GM12878 (cell line): ENCODE measurements at regions not wholly inside any gene's neighbourhood (a gene's known extent, or its start where the extent isn't known, plus 50 kb on each side); places are given as distances from the start of the nearest gene placed in this dataset.

Experiments
- BCL11A ChIP-seq: IDR thresholded peaks from 2 replicates; pipeline ENCODE4 v1.6.1; 2011; ENCODE audit warnings: low read depth, low read length
- CHD2 ChIP-seq: IDR thresholded peaks from 2 replicates; pipeline ENCODE4 v1.6.1; 2011; ENCODE audit warnings: low read depth, low read length, improper control_type of control experiment, borderline replicate concordance
- CREB1 ChIP-seq: IDR thresholded peaks from 2 replicates; pipeline ENCODE4 v1.6.1; 2012; ENCODE audit warnings: low read depth, mild to moderate bottlenecking, inconsistent platforms
- CTCF ChIP-seq, 3 experiments: IDR thresholded peaks in 2 of 3; conservative IDR thresholded peaks in 1 of 3; 2 replicates each; pipeline ENCODE4 v1.5.1; 2011; ENCODE audit warnings: low read depth in 3 of 3, low read length in 3 of 3, mild to moderate bottlenecking in 3 of 3, control low read depth in 2 of 3, moderate library complexity in 2 of 3, inconsistent platforms in 1 of 3, mixed read lengths in 1 of 3; ENCODE audit not compliant: control insufficient read depth in 2 of 3, insufficient read depth in 1 of 3; ENCODE audit errors: extremely low read depth in 1 of 3
- EP300 ChIP-seq, 2 experiments: fragments of 150-350 bp in 1 of 2; IDR thresholded peaks; 2 replicates each; pipeline ENCODE4 v1.6.1; 2011 to 2012; ENCODE audit warnings: low read depth in 2 of 2, low read length in 2 of 2, borderline replicate concordance in 1 of 2, improper control_type of control experiment in 1 of 2, inconsistent platforms in 1 of 2; ENCODE audit not compliant: control insufficient read depth in 1 of 2
- EZH2 ChIP-seq: IDR thresholded peaks from 2 replicates; pipeline ENCODE4 v1.6.1; 2012; ENCODE audit warnings: low read depth, mild to moderate bottlenecking, control low read depth, inconsistent platforms, low read length, borderline replicate concordance; ENCODE audit not compliant: control insufficient read depth
- HDAC6 ChIP-seq: fragments of 200-600 bp; sonication (generic); IDR thresholded peaks from one replicate; pipeline ENCODE4 v1.8.0; 2017; ENCODE audit warnings: antibody characterized with exemption; ENCODE audit not compliant: unreplicated experiment
- NFYA ChIP-seq: IDR thresholded peaks from 2 replicates; pipeline ENCODE4 v1.6.1; 2011; ENCODE audit warnings: low read depth, mild to moderate bottlenecking, low read length, improper control_type of control experiment, borderline replicate concordance
- POLR2AphosphoS5 ChIP-seq: IDR thresholded peaks from 2 replicates; pipeline ENCODE4 v1.6.1; 2011; ENCODE audit warnings: mild to moderate bottlenecking, low read length, inconsistent platforms
- TAF1 ChIP-seq: IDR thresholded peaks from 2 replicates; pipeline ENCODE4 v1.6.1; 2011; ENCODE audit warnings: mild to moderate bottlenecking, low read depth, low read length, borderline replicate concordance
- TCF12 ChIP-seq: IDR thresholded peaks from 2 replicates; pipeline ENCODE4 v1.6.1; 2011; ENCODE audit warnings: low read depth, mild to moderate bottlenecking, low read length
- TF ChIP-seq, protein P1 (sequence below): IDR thresholded peaks from 2 replicates; pipeline ENCODE4 v1.6.1; 2011; ENCODE audit warnings: borderline replicate concordance, low read depth, mild to moderate bottlenecking, moderate library complexity, low read length; ENCODE audit not compliant: insufficient read depth, poor library complexity, severe bottlenecking
- TF ChIP-seq, protein P2 (sequence below): IDR thresholded peaks from 2 replicates; pipeline ENCODE4 v1.6.1; 2011; ENCODE audit warnings: low read depth, low read length, improper control_type of control experiment, borderline replicate concordance
- TF ChIP-seq, protein P3 (sequence below): IDR thresholded peaks from 2 replicates; pipeline ENCODE4 v1.6.1; 2011; ENCODE audit warnings: low read depth, mild to moderate bottlenecking, low read length, moderate library complexity, borderline replicate concordance; ENCODE audit errors: extremely low read depth

GRCh38 chr21:25489673-25490072 is 117.6 kb downstream of the MRPL39 start:
- TF ChIP-seq TCF12: no peak
- TF ChIP-seq CHD2: no peak
- TF ChIP-seq CTCF (IDR thresholded peaks at IDR 0.05 in 2 of 3, conservative IDR thresholded peaks at IDR 0.05 in 1 of 3; ENCODE audit: control insufficient read depth in 2 of 3, extremely low read depth in 1 of 3, insufficient read depth in 1 of 3, low read depth in 3 of 3, low read length in 3 of 3): no peak
- TF ChIP-seq, protein P1, sequence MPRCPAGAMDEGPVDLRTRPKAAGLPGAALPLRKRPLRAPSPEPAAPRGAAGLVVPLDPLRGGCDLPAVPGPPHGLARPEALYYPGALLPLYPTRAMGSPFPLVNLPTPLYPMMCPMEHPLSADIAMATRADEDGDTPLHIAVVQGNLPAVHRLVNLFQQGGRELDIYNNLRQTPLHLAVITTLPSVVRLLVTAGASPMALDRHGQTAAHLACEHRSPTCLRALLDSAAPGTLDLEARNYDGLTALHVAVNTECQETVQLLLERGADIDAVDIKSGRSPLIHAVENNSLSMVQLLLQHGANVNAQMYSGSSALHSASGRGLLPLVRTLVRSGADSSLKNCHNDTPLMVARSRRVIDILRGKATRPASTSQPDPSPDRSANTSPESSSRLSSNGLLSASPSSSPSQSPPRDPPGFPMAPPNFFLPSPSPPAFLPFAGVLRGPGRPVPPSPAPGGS: no peak
- TF ChIP-seq, protein P2, sequence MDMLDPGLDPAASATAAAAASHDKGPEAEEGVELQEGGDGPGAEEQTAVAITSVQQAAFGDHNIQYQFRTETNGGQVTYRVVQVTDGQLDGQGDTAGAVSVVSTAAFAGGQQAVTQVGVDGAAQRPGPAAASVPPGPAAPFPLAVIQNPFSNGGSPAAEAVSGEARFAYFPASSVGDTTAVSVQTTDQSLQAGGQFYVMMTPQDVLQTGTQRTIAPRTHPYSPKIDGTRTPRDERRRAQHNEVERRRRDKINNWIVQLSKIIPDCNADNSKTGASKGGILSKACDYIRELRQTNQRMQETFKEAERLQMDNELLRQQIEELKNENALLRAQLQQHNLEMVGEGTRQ: no peak
- no peak for TF ChIP-seq EZH2
- no peak for TF ChIP-seq BCL11A
- TF ChIP-seq NFYA: no peak
- TF ChIP-seq, protein P3, sequence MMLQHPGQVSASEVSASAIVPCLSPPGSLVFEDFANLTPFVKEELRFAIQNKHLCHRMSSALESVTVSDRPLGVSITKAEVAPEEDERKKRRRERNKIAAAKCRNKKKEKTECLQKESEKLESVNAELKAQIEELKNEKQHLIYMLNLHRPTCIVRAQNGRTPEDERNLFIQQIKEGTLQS: no peak
- no peak for TF ChIP-seq TAF1
- TF ChIP-seq CREB1: no peak
- no peak for TF ChIP-seq POLR2AphosphoS5
- TF ChIP-seq HDAC6: no peak
- no peak for TF ChIP-seq EP300 (IDR thresholded peaks at IDR 0.05; ENCODE audit: borderline replicate concordance in 1 of 2, control insufficient read depth in 1 of 2, low read depth in 2 of 2, low read length in 2 of 2)
